OCI-LY1 (cell line): ENCODE measurements at regions not wholly inside any gene's neighbourhood (a gene's known extent, or its start where the extent isn't known, plus 50 kb on each side); places are given as distances from the start of the nearest gene placed in this dataset.

Experiments
- CTCF ChIP-seq: fragments of 200-600 bp; sonication (generic), shearing (Covaris generic); IDR thresholded peaks from 2 replicates; pipeline ENCODE4 v1.5.1; 2017; ENCODE audit warnings: mild to moderate bottlenecking, antibody characterized with exemption, low read length, moderate library complexity, mixed read lengths
- EZH2 ChIP-seq: fragments of 200-600 bp; sonication (generic), shearing (Covaris generic); IDR thresholded peaks from 2 replicates; pipeline ENCODE4 v1.8.0; 2017; ENCODE audit warnings: borderline replicate concordance, mixed run types, mild to moderate bottlenecking, antibody characterized with exemption, low read length, moderate library complexity, mixed read lengths

GRCh38 chr3:109210501-109210900 is 74.0 kb downstream of the C3orf85 start:
- TF ChIP-seq EZH2 (no peak), CTCF (no peak)
